Spinal cord (tissue), 9 donors: ENCODE measurements at regions not wholly inside any gene's neighbourhood (a gene's known extent, or its start where the extent isn't known, plus 50 kb on each side); places are given as distances from the start of the nearest gene placed in this dataset.

Experiments
- DNase-seq, 6 donors: peaks; one replicate each; pipeline versions ENCODE4 v3.0.0 to v3.0.0-alpha.2; 2013 to 2015; ENCODE audit warnings: low spot score in 6 of 6, low read depth in 4 of 6
- H3K27ac ChIP-seq: one replicate; pipeline ENCODE4 v1.5.1; 2013; ENCODE audit warnings: low read depth, low read length, control low read depth
- H3K27me3 ChIP-seq: one replicate; pipeline ENCODE4 v1.6.1; 2013; ENCODE audit warnings: low read length; ENCODE audit not compliant: control insufficient read depth, insufficient read depth
- H3K36me3 ChIP-seq: one replicate; pipeline ENCODE4 v1.6.1; 2013; ENCODE audit warnings: low read length; ENCODE audit not compliant: control insufficient read depth, insufficient read depth
- H3K4me1 ChIP-seq: one replicate; pipeline ENCODE4 v1.6.1; 2013; ENCODE audit warnings: low read length; ENCODE audit not compliant: control insufficient read depth, insufficient read depth
- H3K4me3 ChIP-seq: one replicate; pipeline ENCODE4 v1.5.1; 2013; ENCODE audit warnings: low read depth, low read length, control low read depth
- H3K9me3 ChIP-seq: one replicate; pipeline ENCODE4 v1.6.1; 2013; ENCODE audit warnings: low read length; ENCODE audit not compliant: control insufficient read depth, insufficient read depth
- WGBS: methylation state at CpG from one replicate; pipeline ENCODE4 v1.1.5; 2013; ENCODE audit warnings: missing lambda C conversion rate; ENCODE audit not compliant: insufficient coverage; 5-methylcytosine and 5-hydroxymethylcytosine counted together
- donor health status: healthy.

DNA sequence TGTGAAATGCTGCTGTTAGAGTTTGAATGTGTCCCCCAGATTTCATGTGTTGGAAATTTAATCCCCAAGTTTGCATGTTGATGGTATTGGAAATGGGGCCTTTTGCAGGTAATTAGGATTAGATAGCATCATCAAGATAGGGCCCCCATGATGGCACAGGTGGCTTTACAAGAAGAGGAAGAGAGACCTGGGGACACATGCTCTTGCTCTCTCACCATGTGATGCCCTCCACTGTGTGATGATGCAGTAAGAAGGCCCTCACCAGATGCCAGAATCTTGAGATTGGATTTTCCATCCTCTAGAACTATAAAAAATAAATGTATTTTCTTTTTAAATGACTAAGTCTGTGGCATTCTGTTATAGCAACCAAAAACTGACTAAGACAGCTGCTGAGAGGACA, 57.0 kb upstream of the NEK7 start:
- Histone ChIP-seq H3K27ac (no peak overlapping the region), H3K36me3 (no peaks in the 10 kb centered on the region), H3K9me3 (no peaks in the 10 kb centered on the region), H3K4me3 (no peak overlapping the region), H3K27me3 (no peaks in the 10 kb centered on the region), H3K4me1 (no peaks in the 10 kb centered on the region)
- DNase-seq: no peak

DNA sequence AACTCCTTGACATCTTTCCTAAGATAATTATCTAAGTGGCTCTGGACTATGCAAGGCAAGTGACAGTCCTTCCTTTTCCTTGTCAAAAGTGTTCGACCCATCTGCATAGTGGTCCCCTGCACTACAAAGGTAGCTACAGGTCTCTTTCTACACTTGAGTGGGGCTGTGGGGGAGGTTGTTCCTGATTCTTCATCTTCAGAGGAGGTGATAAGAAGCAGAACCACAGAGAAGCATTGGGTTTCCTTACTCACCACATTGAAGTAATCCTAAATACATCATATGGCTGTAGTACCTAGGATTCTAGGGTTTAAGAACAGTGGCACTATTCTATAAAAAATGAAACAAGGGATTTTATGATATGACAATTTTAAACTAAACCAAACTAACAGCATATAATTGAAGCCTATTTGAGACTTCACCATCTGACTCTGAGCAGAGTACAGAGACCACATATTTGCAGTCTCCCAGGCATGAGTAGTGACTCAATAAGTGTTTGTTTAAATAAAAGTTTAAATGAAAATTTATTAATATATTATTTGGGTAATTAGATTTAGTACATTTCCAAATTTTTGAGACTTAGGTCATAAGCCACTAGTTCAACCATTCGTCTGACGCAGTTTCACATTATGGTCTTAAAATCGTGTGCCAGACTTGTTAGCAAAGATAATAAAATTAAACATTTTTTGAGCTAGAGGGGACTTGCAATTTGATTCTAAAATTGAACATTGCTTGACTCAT, 54.9 kb upstream of the NEK7 start:
- H3K27ac ChIP-seq: no peak overlapping the region
- H3K27me3 ChIP-seq: no peaks in the 10 kb centered on the region
- no CpG with 5 or more reads among the region's 4 CpGs for WGBS
- H3K36me3 ChIP-seq: no peaks in the 10 kb centered on the region
- no peaks in the 10 kb centered on the region for H3K9me3 ChIP-seq
- no peaks in the 10 kb centered on the region for H3K4me1 ChIP-seq
- DNase-seq: no peak
- no peak overlapping the region for H3K4me3 ChIP-seq

DNA sequence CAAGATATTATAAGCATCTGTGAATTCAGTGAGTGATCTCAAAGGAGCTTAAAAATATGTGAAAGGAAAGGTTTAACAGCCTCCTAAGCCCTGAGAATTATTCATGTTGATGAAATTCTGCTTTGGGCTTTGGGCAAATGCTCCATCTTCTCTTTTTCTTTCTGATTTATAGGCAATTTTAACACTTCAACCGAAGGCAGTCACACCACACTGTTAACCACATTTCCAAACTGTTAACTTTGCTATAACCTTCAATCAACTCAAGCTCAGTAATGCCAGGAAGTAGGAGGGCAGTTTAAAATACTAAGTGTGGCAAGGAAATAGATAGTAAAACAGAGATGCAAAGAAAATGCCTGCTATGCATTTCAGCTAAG, 54.4 kb upstream of the NEK7 start:
- no peaks in the 10 kb centered on the region for H3K27me3 ChIP-seq
- no peak overlapping the region for H3K27ac ChIP-seq
- H3K4me1 ChIP-seq: no peaks in the 10 kb centered on the region
- H3K4me3 ChIP-seq: no peak overlapping the region
- no peaks in the 10 kb centered on the region for H3K36me3 ChIP-seq
- WGBS: no CpG with 5 or more reads among the region's 1 CpG
- no peaks in the 10 kb centered on the region for H3K9me3 ChIP-seq
- peak in 1 of 6 donors; percentile 58 for DNase-seq

- no CpG with 5 or more reads among the region's 1 CpG for WGBS
- Histone ChIP-seq H3K9me3 (no peaks in the 10 kb centered on the region), H3K4me3 (no peak overlapping the region), H3K4me1 (no peaks in the 10 kb centered on the region), H3K27ac (no peak overlapping the region), H3K27me3 (no peaks in the 10 kb centered on the region), H3K36me3 (no peaks in the 10 kb centered on the region)
- no peak for DNase-seq
These were observed 51.6 kb upstream of the NEK7 start for GRCh38 chr1:198105185-198105584.

- Histone ChIP-seq H3K36me3 (no peaks in the 10 kb centered on the region), H3K4me3 (no peak overlapping the region)
These were observed 50.8 kb upstream of the NEK7 start for GRCh38 chr1:198106011-198106410.

More at GRCh38 chr1:198106011-198106410, 50.8 kb upstream of the NEK7 start:
- no peak overlapping the region for H3K27ac ChIP-seq
- no peaks in the 10 kb centered on the region for H3K4me1 ChIP-seq
- H3K27me3 ChIP-seq: no peaks in the 10 kb centered on the region
- DNase-seq: no peak
- H3K9me3 ChIP-seq: no peaks in the 10 kb centered on the region
